Stimulated activated CD4-positive, alpha-beta T cell treated with anti-CD3 and anti-CD28 coated beads, Interleukin-12 subunit alpha, Interleukin-12 subunit beta, amount 100 ng/mL, for 48 hours (primary cell): ENCODE measurements at regions not wholly inside any gene's neighbourhood (a gene's known extent, or its start where the extent isn't known, plus 50 kb on each side); places are given as distances from the start of the nearest gene placed in this dataset.

ENCODE experiments used
- DNase-seq, 3 donors: peaks; one replicate each; pipeline ENCODE4 v3.0.0-alpha.2; 2020; ENCODE audit warnings: low read depth in 2 of 3, low spot score in 1 of 3

- no peak for DNase-seq
Measured at GRCh38 chr18:49663899-49664890, 102.3 kb downstream of the LIPG start.

GRCh38 chr18:49662506-49662905 lies 100.6 kb downstream of the LIPG start:
- DNase-seq: no peak

- DNase-seq: no peak
Measured at GRCh38 chr18:49658823-49659404, 97.1 kb downstream of the LIPG start.

- no peak for DNase-seq
Measured at GRCh38 chr18:49656073-49656692, 94.3 kb downstream of the LIPG start.

GRCh38 chr18:49655266-49656072 lies 93.6 kb downstream of the LIPG start:
- DNase-seq: no peak

- no peak for DNase-seq
Measured at GRCh38 chr18:49654347-49654746, 92.5 kb downstream of the LIPG start.

GRCh38 chr18:49652881-49653724 lies 91.2 kb downstream of the LIPG start:
- no peak for DNase-seq

GRCh38 chr18:49651033-49651432 lies 89.2 kb downstream of the LIPG start:
- no peak for DNase-seq

GRCh38 chr18:49650426-49650891 lies 88.6 kb downstream of the LIPG start:
- DNase-seq: no peak

GRCh38 chr18:49648811-49649210 lies 87.0 kb downstream of the LIPG start:
- DNase-seq: no peak
